DND-41 (cell line): ENCODE measurements at regions not wholly inside any gene's neighbourhood (a gene's known extent, or its start where the extent isn't known, plus 50 kb on each side); places are given as distances from the start of the nearest gene placed in this dataset.
"Not testable (repeated sequence)": the region's sequence is repeated elsewhere in the genome, so short reads cannot be mapped to it uniquely, and the experiment has no call there.

Source experiments
- ATAC-seq: fragments of 200-7000 bp; cut with Tn5 transposase; 3 replicates; pipeline ENCODE4 v1.9.1; 2021; ENCODE audit warnings: low read depth; ENCODE audit not compliant: insufficient read depth
- DNase-seq: peaks from one replicate; pipeline ENCODE4 v3.0.0-alpha.2; 2020
- H2AFZ ChIP-seq: 2 replicates; pipeline ENCODE4 v1.6.0; 2012; ENCODE audit warnings: low read depth, low read length
- H3K27ac ChIP-seq: 2 replicates; pipeline ENCODE4 v1.5.1; 2012; ENCODE audit warnings: low read length, inconsistent platforms
- H3K27me3 ChIP-seq: fragments of 200-600 bp; sonication (generic); 2 replicates; pipeline ENCODE4 v1.6.0; 2012; ENCODE audit warnings: low read length, mild to moderate bottlenecking, inconsistent platforms; ENCODE audit not compliant: insufficient read depth, poor library complexity
- H3K36me3 ChIP-seq: 2 replicates; pipeline ENCODE4 v1.5.1; 2012; ENCODE audit warnings: low read length, inconsistent platforms; ENCODE audit not compliant: insufficient read depth
- H3K4me1 ChIP-seq: 2 replicates; pipeline ENCODE4 v1.5.1; 2012; ENCODE audit warnings: mild to moderate bottlenecking, low read length; ENCODE audit not compliant: insufficient read depth
- H3K4me2 ChIP-seq: 2 replicates; pipeline ENCODE4 v1.6.0; 2012; ENCODE audit warnings: mild to moderate bottlenecking, moderate library complexity, low read length, inconsistent platforms; ENCODE audit not compliant: insufficient read depth
- H3K4me3 ChIP-seq, 2 experiments: fragments of 200-600 bp in 1 of 2; shearing (Covaris generic) in 1 of 2; 2 replicates each; pipeline ENCODE4 v1.5.1; 2012 to 2016; ENCODE audit warnings: inconsistent platforms in 2 of 2, low read length in 2 of 2, mild to moderate bottlenecking in 2 of 2, low read depth in 1 of 2, moderate library complexity in 1 of 2
- H3K79me2 ChIP-seq: 2 replicates; pipeline ENCODE4 v1.6.0; 2012; ENCODE audit warnings: low read length, inconsistent platforms; ENCODE audit not compliant: insufficient read depth
- H3K9ac ChIP-seq: 2 replicates; pipeline ENCODE4 v1.6.0; 2012; ENCODE audit warnings: low read depth, mild to moderate bottlenecking, inconsistent platforms, low read length, moderate library complexity
- H3K9me3 ChIP-seq: 2 replicates; pipeline ENCODE4 v1.5.1; 2012; ENCODE audit warnings: low read length, moderate library complexity, mild to moderate bottlenecking, inconsistent platforms; ENCODE audit not compliant: insufficient read depth, severe bottlenecking
- H4K20me1 ChIP-seq: 2 replicates; pipeline ENCODE4 v1.6.0; 2012; ENCODE audit warnings: low read length; ENCODE audit not compliant: insufficient read depth

DNA sequence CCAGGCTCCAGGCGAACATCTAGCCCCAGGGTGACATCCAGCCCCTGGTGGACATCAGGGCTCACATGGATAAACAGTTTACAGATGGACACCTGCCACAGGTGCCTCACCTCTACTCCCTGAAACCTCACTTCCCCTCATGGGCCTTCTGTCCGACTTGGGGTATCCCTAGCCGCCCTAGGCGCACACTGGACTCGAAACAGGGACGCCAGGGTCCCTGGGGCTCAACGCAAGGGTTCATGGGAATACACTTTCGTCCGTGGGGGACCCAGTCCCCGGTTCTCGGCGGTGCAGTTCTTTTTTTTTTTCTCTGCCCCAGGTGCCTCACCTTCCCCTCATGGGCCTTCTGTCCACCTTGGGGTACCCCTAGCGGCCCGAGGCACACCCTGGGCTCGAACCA lies 194.2 kb downstream of the POTEG start:
- not testable (repeated sequence) for H2AFZ ChIP-seq, H3K9ac ChIP-seq, H3K36me3 ChIP-seq, H4K20me1 ChIP-seq, H3K4me1 ChIP-seq, H3K27me3 ChIP-seq, H3K79me2 ChIP-seq, H3K4me3 ChIP-seq, H3K9me3 ChIP-seq, ATAC-seq, H3K4me2 ChIP-seq, H3K27ac ChIP-seq, DNase-seq

DNA sequence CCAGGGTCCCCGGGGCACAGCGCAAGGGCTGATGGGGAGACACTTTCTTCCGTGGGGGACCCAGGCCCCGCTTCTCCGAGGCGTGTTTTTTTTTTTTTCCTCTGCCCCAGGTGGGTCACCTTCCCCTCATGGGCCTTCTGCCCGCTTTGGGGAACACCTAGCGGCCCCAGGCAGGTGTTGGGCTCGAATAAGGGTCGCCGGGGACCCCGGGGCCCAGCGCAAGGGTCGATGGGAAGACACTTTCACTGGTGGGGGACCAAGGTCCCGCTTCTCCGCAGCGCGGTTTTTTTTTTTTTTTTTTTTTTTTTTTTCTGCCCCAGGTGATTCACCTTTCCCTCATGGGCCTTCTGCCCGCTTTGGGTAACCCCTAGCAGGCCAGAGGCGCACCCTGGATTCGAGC lies 193.8 kb downstream of the POTEG start:
- not testable (repeated sequence) for H3K4me3 ChIP-seq, DNase-seq, H3K4me2 ChIP-seq, H3K79me2 ChIP-seq, H3K9ac ChIP-seq, H3K27ac ChIP-seq, ATAC-seq, H3K36me3 ChIP-seq, H3K9me3 ChIP-seq, H4K20me1 ChIP-seq, H3K27me3 ChIP-seq, H2AFZ ChIP-seq, H3K4me1 ChIP-seq

DNA sequence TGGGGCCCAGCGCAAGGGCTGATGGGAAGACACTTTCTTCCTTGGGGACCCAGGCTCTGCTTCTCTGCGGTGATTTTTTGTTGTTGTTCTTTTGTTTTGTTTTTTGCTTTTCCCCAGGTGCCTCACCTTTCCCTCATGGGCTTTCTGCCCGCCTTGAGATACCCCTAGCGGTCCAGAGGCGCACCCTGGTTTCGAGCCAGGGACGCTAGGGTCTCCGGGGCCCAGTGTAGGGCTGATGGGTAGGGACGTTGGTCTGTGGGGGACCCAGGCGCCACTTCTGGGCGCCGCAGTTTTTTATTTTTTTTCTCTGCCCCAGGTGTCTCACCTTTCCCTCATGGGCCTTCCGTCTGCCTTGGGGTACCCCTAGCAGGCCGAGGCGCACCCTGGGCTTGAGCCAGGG lies 192.7 kb downstream of the POTEG start:
- H3K79me2 ChIP-seq, H3K9ac ChIP-seq, H3K4me1 ChIP-seq, H3K4me3 ChIP-seq, H3K36me3 ChIP-seq, H4K20me1 ChIP-seq, DNase-seq, H3K9me3 ChIP-seq, H3K4me2 ChIP-seq, H2AFZ ChIP-seq, H3K27ac ChIP-seq, H3K27me3 ChIP-seq, ATAC-seq: not testable (repeated sequence)

DNA sequence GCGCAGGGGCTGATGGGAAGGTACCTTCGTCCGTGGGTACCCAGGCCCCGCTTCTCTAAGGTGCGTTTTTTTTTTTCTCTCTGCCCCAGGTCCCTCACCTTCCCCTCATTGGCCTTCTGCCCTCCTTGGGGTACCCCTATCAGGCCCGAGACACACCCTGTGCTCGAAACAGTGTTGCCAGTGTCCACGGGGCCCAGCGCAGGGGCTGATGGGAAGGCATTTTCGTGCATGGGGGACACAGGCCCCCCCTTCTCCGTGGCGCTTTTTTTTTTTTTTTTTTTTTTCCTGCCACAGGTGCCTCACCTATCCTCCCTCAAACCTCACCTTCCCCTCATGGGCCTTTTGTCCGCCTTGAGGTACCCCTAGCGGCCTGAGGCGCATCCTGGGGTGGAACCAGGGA lies 191.6 kb downstream of the POTEG start:
- not testable (repeated sequence) for H4K20me1 ChIP-seq, H3K79me2 ChIP-seq, H3K4me3 ChIP-seq, DNase-seq, H2AFZ ChIP-seq, H3K4me1 ChIP-seq, H3K27ac ChIP-seq, ATAC-seq, H3K36me3 ChIP-seq, H3K9ac ChIP-seq, H3K4me2 ChIP-seq, H3K9me3 ChIP-seq, H3K27me3 ChIP-seq

DNA sequence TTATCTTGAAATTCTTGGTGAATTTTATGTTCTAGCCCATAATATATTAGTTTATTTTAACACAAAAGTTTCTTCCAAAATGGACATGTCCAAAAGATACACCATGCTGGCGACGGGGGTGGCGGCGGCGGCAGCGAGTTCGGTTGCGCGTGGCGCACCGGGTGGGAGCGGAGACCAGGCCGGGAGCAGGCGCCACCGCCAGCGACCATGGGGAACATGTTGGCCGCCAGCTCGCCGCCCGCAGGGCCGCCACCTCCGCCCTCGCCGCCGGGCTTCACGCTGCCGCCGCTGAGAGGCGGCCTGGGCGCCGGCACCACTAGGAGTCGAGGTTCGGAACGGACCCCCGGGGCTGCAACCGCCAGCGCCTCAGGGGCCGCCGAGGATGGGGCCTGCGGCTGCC lies 167.2 kb downstream of the POTEG start:
- DNase-seq, H3K79me2 ChIP-seq, H3K4me3 ChIP-seq, H3K9ac ChIP-seq, H3K4me2 ChIP-seq, H3K36me3 ChIP-seq, H3K9me3 ChIP-seq, H4K20me1 ChIP-seq, H3K4me1 ChIP-seq, H3K27ac ChIP-seq, H3K27me3 ChIP-seq, ATAC-seq, H2AFZ ChIP-seq: not testable (repeated sequence)

DNA sequence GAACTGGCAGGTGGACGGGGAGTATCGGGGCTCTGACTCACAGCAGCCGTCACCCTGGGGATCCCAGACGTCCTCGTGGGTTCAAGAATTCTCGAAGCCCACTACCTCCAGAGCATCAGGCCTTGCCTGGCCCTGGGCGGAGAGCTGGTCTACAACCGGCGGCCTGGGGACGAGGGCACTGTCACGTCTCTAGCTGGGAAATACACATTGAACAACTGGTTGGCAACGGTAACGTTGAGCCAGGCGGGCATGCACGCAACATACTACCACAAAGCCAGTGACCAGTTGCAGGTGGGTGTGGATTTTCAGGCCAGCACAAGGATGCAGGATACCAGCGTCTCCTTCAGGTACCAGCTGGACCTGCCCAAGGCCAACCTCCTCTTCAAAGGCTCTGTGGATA lies 166.5 kb downstream of the POTEG start:
- DNase-seq, H3K36me3 ChIP-seq, H3K9me3 ChIP-seq: not testable (repeated sequence)

DNA sequence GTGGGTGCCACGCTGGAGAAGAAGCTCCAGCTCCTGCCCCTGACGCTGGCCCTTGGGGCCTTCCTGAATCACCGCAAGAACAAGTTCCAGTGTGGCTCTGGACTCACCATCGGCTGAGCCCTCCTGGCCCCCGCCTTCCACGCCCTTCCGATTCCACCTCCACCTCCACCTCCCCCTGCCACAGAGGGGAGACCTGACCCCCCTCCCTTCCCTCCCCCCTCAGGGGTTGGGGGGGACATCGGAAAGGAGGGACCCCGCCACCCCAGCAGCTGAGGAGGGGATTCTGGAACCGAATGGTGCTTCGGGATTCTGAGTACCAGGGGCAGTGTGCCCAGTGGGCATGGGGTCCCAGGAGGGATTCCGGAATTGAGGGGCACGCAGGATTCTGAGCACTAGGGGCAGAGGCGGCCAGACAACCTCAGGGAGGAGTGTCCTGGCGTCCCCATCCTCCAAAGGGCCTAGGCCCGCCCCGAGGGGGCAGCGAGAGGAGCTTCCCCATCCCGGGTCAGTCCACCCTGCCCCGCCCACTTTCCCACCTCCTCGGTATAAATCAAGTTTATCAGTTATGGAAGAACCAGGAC lies 166.0 kb downstream of the POTEG start:
- not testable (repeated sequence) for H3K9ac ChIP-seq, ATAC-seq, H4K20me1 ChIP-seq

More for the DNA sequence above, 166.5 kb downstream of the POTEG start:
- H3K9ac ChIP-seq, H3K79me2 ChIP-seq, H4K20me1 ChIP-seq, H3K4me2 ChIP-seq, H3K4me3 ChIP-seq, H3K27ac ChIP-seq, H3K4me1 ChIP-seq, ATAC-seq, H2AFZ ChIP-seq, H3K27me3 ChIP-seq: not testable (repeated sequence)

DNA sequence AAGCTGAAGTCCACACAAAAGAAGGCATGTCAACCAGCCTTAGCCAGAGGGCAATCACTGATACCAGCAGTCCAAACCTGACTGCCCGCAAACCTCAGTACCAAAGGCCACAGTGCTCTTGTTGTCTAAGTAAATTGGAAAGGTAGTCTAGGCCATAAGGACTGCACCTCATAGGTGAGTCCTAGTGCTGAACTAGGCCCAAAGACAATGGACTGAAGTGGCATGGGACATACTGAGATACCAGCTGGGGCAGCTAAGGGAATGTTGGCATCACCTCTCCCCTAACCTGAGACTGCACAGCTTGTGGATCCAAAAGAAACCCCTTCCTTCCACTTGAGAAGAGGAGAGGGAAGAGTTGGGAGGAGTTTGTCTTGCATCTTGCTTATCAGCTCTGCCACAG lies 161.9 kb downstream of the POTEG start:
- not testable (repeated sequence) for H3K4me3 ChIP-seq, H3K4me2 ChIP-seq, H3K36me3 ChIP-seq, H4K20me1 ChIP-seq, H3K27me3 ChIP-seq, H3K9me3 ChIP-seq, H2AFZ ChIP-seq, ATAC-seq, H3K4me1 ChIP-seq, DNase-seq, H3K9ac ChIP-seq, H3K79me2 ChIP-seq, H3K27ac ChIP-seq

More for the DNA sequence above, 166.0 kb downstream of the POTEG start:
- not testable (repeated sequence) for H3K36me3 ChIP-seq, H3K79me2 ChIP-seq, H3K4me2 ChIP-seq, H3K9me3 ChIP-seq, H3K4me1 ChIP-seq, H2AFZ ChIP-seq, H3K27ac ChIP-seq, DNase-seq, H3K4me3 ChIP-seq, H3K27me3 ChIP-seq
